NCI-H2227 treated with DMSO at 0.1 percent for 48 hours (cell line): ENCODE measurements at regions not wholly inside any gene's neighbourhood (a gene's known extent, or its start where the extent isn't known, plus 50 kb on each side); places are given as distances from the start of the nearest gene placed in this dataset.
"Not testable (repeated sequence)": the region's sequence is repeated elsewhere in the genome, so short reads cannot be mapped to it uniquely, and the experiment has no call there.

Source experiments
- DNase-seq: peaks from one replicate; lab custom pipeline; 2025; lab: John Stamatoyannopoulos, UW

- no peak for DNase-seq
Measured at GRCh38 chr1:195756109-195756508, 852.1 kb downstream of the KCNT2 start.

- DNase-seq, result no peak
Measured at GRCh38 chr1:195754874-195755273, 853.4 kb downstream of the KCNT2 start.

- no peak for DNase-seq
Measured at GRCh38 chr1:195754303-195754702, 853.9 kb downstream of the KCNT2 start.

GRCh38 chr1:195748969-195749368, 859.3 kb downstream of the KCNT2 start:
- DNase-seq, result no peak

- no peak for DNase-seq
Measured at GRCh38 chr1:195745189-195746010, 862.8 kb downstream of the KCNT2 start.

- no peak for DNase-seq
Measured at GRCh38 chr1:195744256-195744655, 864.0 kb downstream of the KCNT2 start.

- DNase-seq, result no peak
Measured at GRCh38 chr1:195740862-195741261, 867.4 kb downstream of the KCNT2 start.

- DNase-seq, result no peak
Measured at GRCh38 chr1:195738966-195739650, 869.1 kb downstream of the KCNT2 start.

- DNase-seq, result no peak
Measured at GRCh38 chr1:195735140-195735539, 873.1 kb downstream of the KCNT2 start.

- DNase-seq, result no peak
Measured at GRCh38 chr1:195733826-195734225, 874.4 kb downstream of the KCNT2 start.

- no peak for DNase-seq
Measured at GRCh38 chr1:195733408-195733807, 874.8 kb downstream of the KCNT2 start.

GRCh38 chr1:195731385-195731784, 876.9 kb downstream of the KCNT2 start:
- DNase-seq, result no peak

GRCh38 chr1:195723796-195724194, 884.4 kb downstream of the KCNT2 start:
- DNase-seq, result no peak

GRCh38 chr1:195722852-195723795, 885.1 kb downstream of the KCNT2 start:
- DNase-seq, result not testable (repeated sequence)

GRCh38 chr1:195722146-195722545, 886.1 kb downstream of the KCNT2 start:
- DNase-seq, result not testable (repeated sequence)

- no peak for DNase-seq
Measured at GRCh38 chr1:195721210-195721971, 886.8 kb downstream of the KCNT2 start.

- DNase-seq, result peak; percentile 45
Measured at GRCh38 chr1:195717651-195718050, 890.6 kb downstream of the KCNT2 start.

- DNase-seq, result no peak
Measured at GRCh38 chr1:195715652-195716051, 892.6 kb downstream of the KCNT2 start.

GRCh38 chr1:195714248-195714647, 894.0 kb downstream of the KCNT2 start:
- DNase-seq, result no peak

- DNase-seq, result no peak
Measured at GRCh38 chr1:195709821-195710220, 898.4 kb downstream of the KCNT2 start.

- DNase-seq, result no peak
Measured at GRCh38 chr1:195704028-195704427, 904.2 kb downstream of the KCNT2 start.

- DNase-seq, result no peak
Measured at GRCh38 chr1:195701149-195701548, 907.1 kb downstream of the KCNT2 start.
